ENCODE measurements at regions not wholly inside any gene's neighbourhood (a gene's known extent, or its start where the extent isn't known, plus 50 kb on each side); places are given as distances from the start of the nearest gene placed in this dataset.

GRCh38 chr13:58858870-58859371 lies 1227.4 kb downstream of the PCDH17 start:
- Histone ChIP-seq H3K4me1 (ENCODE audit: insufficient read depth) (no peaks in the 10 kb centered on the region), H4K20me1 (ENCODE audit: insufficient read depth, poor library complexity, severe bottlenecking) (no peaks in the 10 kb centered on the region), H3K4me3 (no peak overlapping the region), H3K79me2 (no peaks in the 10 kb centered on the region), H3K9me2 (replicated peaks; ENCODE audit: insufficient read depth) (no peaks in the 10 kb centered on the region), H3K36me3 (replicated peaks; ENCODE audit: insufficient read depth, low read depth) (no peaks in the 10 kb centered on the region), H3K9me3 (ENCODE audit: low read depth) (no peaks in the 10 kb centered on the region), H3K27me3 (no peaks in the 10 kb centered on the region), H3K27ac (no peak overlapping the region), H3K4me2 (no peak overlapping the region), H2AFZ (no peak overlapping the region)
- TF ChIP-seq, protein P1, sequence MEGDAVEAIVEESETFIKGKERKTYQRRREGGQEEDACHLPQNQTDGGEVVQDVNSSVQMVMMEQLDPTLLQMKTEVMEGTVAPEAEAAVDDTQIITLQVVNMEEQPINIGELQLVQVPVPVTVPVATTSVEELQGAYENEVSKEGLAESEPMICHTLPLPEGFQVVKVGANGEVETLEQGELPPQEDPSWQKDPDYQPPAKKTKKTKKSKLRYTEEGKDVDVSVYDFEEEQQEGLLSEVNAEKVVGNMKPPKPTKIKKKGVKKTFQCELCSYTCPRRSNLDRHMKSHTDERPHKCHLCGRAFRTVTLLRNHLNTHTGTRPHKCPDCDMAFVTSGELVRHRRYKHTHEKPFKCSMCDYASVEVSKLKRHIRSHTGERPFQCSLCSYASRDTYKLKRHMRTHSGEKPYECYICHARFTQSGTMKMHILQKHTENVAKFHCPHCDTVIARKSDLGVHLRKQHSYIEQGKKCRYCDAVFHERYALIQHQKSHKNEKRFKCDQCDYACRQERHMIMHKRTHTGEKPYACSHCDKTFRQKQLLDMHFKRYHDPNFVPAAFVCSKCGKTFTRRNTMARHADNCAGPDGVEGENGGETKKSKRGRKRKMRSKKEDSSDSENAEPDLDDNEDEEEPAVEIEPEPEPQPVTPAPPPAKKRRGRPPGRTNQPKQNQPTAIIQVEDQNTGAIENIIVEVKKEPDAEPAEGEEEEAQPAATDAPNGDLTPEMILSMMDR (IDR thresholded peaks at IDR 0.05; ENCODE audit: poor library complexity), result no peak
- TF ChIP-seq EZH2phosphoT487 (IDR thresholded peaks at IDR 0.05; ENCODE audit: low read depth, severe bottlenecking, unreplicated experiment), result no peak
- no peak for TF ChIP-seq EZH2 (IDR thresholded peaks at IDR 0.05; ENCODE audit: borderline replicate concordance)
- WGBS (ENCODE audit: low lambda C conversion rate, missing lambda C conversion rate), result 96% methylated on average over 26 of the region's 37 CpGs
- DNase-seq (ENCODE audit: low spot score), result no peak

GRCh38 chr13:58865286-58865685 lies 1233.7 kb downstream of the PCDH17 start:
- no peak overlapping the region for H2AFZ ChIP-seq
- no peaks in the 10 kb centered on the region for H3K79me2 ChIP-seq
- no peaks in the 10 kb centered on the region for H3K9me3 ChIP-seq (ENCODE audit: low read depth)
- no peaks in the 10 kb centered on the region for H4K20me1 ChIP-seq (ENCODE audit: insufficient read depth, poor library complexity, severe bottlenecking)
- H3K27me3 ChIP-seq, result no peaks in the 10 kb centered on the region
- no peak overlapping the region for H3K4me3 ChIP-seq
- no peak overlapping the region for H3K27ac ChIP-seq
- no peaks in the 10 kb centered on the region for H3K4me1 ChIP-seq (ENCODE audit: insufficient read depth)
- TF ChIP-seq EZH2 (IDR thresholded peaks at IDR 0.05; ENCODE audit: borderline replicate concordance) (no peak), EZH2phosphoT487 (IDR thresholded peaks at IDR 0.05; ENCODE audit: low read depth, severe bottlenecking, unreplicated experiment) (no peak)
- TF ChIP-seq, protein P1 (IDR thresholded peaks at IDR 0.05; ENCODE audit: poor library complexity), result no peak
- H3K36me3 ChIP-seq (replicated peaks; ENCODE audit: insufficient read depth, low read depth), result no peaks in the 10 kb centered on the region
- DNase-seq (ENCODE audit: low spot score), result no peak
- no peaks in the 10 kb centered on the region for H3K9me2 ChIP-seq (replicated peaks; ENCODE audit: insufficient read depth)
- no peak overlapping the region for H3K4me2 ChIP-seq

DNA sequence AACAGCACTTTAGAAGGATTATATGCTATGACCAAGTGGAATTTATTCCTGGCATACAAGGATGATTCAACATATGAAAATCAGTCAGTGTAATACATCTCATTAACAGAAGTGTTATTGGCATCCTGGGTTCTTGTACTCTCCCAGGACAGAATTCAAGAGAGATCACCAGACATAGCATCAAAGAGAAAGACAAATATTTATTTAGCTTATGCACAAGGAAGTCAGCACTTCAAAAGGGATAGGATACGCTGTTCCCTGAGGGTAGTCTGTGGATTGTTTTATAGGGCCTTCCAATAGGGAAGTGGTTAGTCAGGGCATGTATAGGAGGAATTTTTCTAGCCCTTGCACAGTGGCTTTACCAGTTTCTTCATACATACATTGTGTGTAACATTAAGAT lies 1238.0 kb downstream of the PCDH17 start:
- H3K27ac ChIP-seq, result peak overlapping the region; percentile 8
- 55% methylated on average over 1 of the region's 1 CpG for WGBS (ENCODE audit: low lambda C conversion rate, missing lambda C conversion rate)
- H3K4me3 ChIP-seq, result no peak overlapping the region
- H3K9me2 ChIP-seq (replicated peaks; ENCODE audit: insufficient read depth), result no peaks in the 10 kb centered on the region
- H3K36me3 ChIP-seq (replicated peaks; ENCODE audit: insufficient read depth, low read depth), result no peaks in the 10 kb centered on the region
- H3K9me3 ChIP-seq (ENCODE audit: low read depth), result no peaks in the 10 kb centered on the region
- no peaks in the 10 kb centered on the region for H3K79me2 ChIP-seq
- DNase-seq (ENCODE audit: low spot score), result no peak
- no peak overlapping the region for H2AFZ ChIP-seq
- no peak for TF ChIP-seq EZH2 (IDR thresholded peaks at IDR 0.05; ENCODE audit: borderline replicate concordance)
- TF ChIP-seq EZH2phosphoT487 (IDR thresholded peaks at IDR 0.05; ENCODE audit: low read depth, severe bottlenecking, unreplicated experiment), result no peak
- TF ChIP-seq, protein P1 (IDR thresholded peaks at IDR 0.05; ENCODE audit: poor library complexity), result no peak
- no peaks in the 10 kb centered on the region for H3K27me3 ChIP-seq
- H3K4me1 ChIP-seq (ENCODE audit: insufficient read depth), result no peaks in the 10 kb centered on the region
- H3K4me2 ChIP-seq, result no peak overlapping the region
- H4K20me1 ChIP-seq (ENCODE audit: insufficient read depth, poor library complexity, severe bottlenecking), result no peaks in the 10 kb centered on the region

DNA sequence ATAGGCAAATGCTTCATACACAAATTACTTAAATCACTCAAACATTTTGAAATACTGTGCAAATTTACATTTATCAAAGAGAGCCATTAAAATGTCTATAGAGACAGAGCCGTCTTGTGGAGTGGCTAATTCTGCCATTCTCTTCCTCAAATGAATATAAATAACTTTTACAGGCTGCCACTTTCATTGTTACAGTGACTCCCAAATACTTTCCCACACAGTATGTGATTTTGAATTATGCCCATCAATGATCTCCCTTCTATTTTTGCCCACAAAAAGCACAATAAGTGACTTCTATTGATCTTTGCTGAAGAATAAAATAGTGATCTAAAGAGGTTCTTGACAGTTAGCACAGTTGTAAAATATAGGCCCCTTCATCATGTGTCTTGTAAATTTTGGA lies 1244.9 kb downstream of the PCDH17 start:
- no peaks in the 10 kb centered on the region for H4K20me1 ChIP-seq (ENCODE audit: insufficient read depth, poor library complexity, severe bottlenecking)
- 47% methylated on average over 1 of the region's 1 CpG for WGBS (ENCODE audit: low lambda C conversion rate, missing lambda C conversion rate)
- no peaks in the 10 kb centered on the region for H3K36me3 ChIP-seq (replicated peaks; ENCODE audit: insufficient read depth, low read depth)
- H3K4me1 ChIP-seq (ENCODE audit: insufficient read depth), result no peaks in the 10 kb centered on the region
- H3K9me2 ChIP-seq (replicated peaks; ENCODE audit: insufficient read depth), result no peaks in the 10 kb centered on the region
- TF ChIP-seq EZH2phosphoT487 (IDR thresholded peaks at IDR 0.05; ENCODE audit: low read depth, severe bottlenecking, unreplicated experiment), result no peak
- TF ChIP-seq EZH2 (IDR thresholded peaks at IDR 0.05; ENCODE audit: borderline replicate concordance), result no peak
- TF ChIP-seq, protein P1 (IDR thresholded peaks at IDR 0.05; ENCODE audit: poor library complexity), result no peak
- no peaks in the 10 kb centered on the region for H3K27me3 ChIP-seq
- DNase-seq (ENCODE audit: low spot score), result no peak
- no peak overlapping the region for H3K4me2 ChIP-seq
- no peak overlapping the region for H2AFZ ChIP-seq
- no peak overlapping the region for H3K27ac ChIP-seq
- no peak overlapping the region for H3K4me3 ChIP-seq
- H3K9me3 ChIP-seq (ENCODE audit: low read depth), result no peaks in the 10 kb centered on the region
- no peaks in the 10 kb centered on the region for H3K79me2 ChIP-seq

Data from hepatocyte (in vitro differentiated cells).